T-cell (primary cell): ENCODE measurements at regions not wholly inside any gene's neighbourhood (a gene's known extent, or its start where the extent isn't known, plus 50 kb on each side); places are given as distances from the start of the nearest gene placed in this dataset.
A peak's percentile ranks its signal among the peaks of the same experiment; 100 is the strongest.

Experiments used
- ATAC-seq, 4 experiments: fragments of 200-7000 bp in 3 of 4; fragments of 150-1000 bp in 1 of 4; cut with Tn5 transposase; replicated peaks in 1 of 4; 1 replicate in 3 of 4; 2 replicates in 1 of 4; pipeline ENCODE4 v1.10.0; 2021; ENCODE audit warnings: moderate library complexity in 3 of 4, mild to moderate bottlenecking in 2 of 4, moderate number of reproducible peaks in 1 of 4
- CTCF ChIA-PET, 2 donors: fragments of 300-600 bp; sonication (Branson Sonifier 250); formaldehyde crosslinking; loops; one replicate each; lab custom pipeline; 2022; ENCODE audit warnings: antibody characterized with exemption in 2 of 2; lab: Charles Lee
- POLR2A ChIA-PET, 2 donors: fragments of 300-600 bp; sonication (Branson Sonifier 250); formaldehyde crosslinking; loops; one replicate each; lab custom pipeline; 2022; ENCODE audit warnings: antibody characterized with exemption in 2 of 2; lab: Charles Lee
- DNase-seq, 35 experiments: peaks; one replicate each; pipeline versions ENCODE4 v3.0.0 to v3.0.0-alpha.2; 2013 to 2023
- H3K27ac ChIP-seq: one replicate; pipeline ENCODE4 v1.5.1; 2013; ENCODE audit warnings: low read length
- H3K27me3 ChIP-seq, 2 experiments: replicated peaks in 1 of 2; 1 replicate in 1 of 2; 2 replicates in 1 of 2; pipeline versions ENCODE4 v1.6.1 to v1.7.0; 2013; ENCODE audit warnings: low read length in 1 of 2, mixed read lengths in 1 of 2; ENCODE audit not compliant: control insufficient read depth in 2 of 2, insufficient read depth in 2 of 2; ENCODE audit errors: extremely low read depth in 1 of 2
- H3K36me3 ChIP-seq, 2 donors: 1 replicate in 1 of 2; 2 replicates in 1 of 2; pipeline versions ENCODE4 v1.6.1 to v1.7.0; 2013; ENCODE audit warnings: low read length in 1 of 2; ENCODE audit not compliant: control insufficient read depth in 2 of 2, insufficient read depth in 1 of 2; ENCODE audit errors: extremely low read depth in 1 of 2
- H3K4me1 ChIP-seq, 2 experiments: 1 replicate in 1 of 2; 2 replicates in 1 of 2; pipeline versions ENCODE4 v1.6.1 to v1.7.0; 2013; ENCODE audit warnings: low read length in 2 of 2, mixed read lengths in 1 of 2; ENCODE audit not compliant: insufficient read depth in 2 of 2, control insufficient read depth in 1 of 2; ENCODE audit errors: extremely low read depth in 1 of 2
- H3K4me3 ChIP-seq, 2 donors: 1 replicate in 1 of 2; 2 replicates in 1 of 2; pipeline versions ENCODE4 v1.5.1 to v1.7.0; 2013; ENCODE audit warnings: mild to moderate bottlenecking in 2 of 2, low read length in 1 of 2, moderate library complexity in 1 of 2; ENCODE audit not compliant: control insufficient read depth in 1 of 2; ENCODE audit errors: extremely low read depth in 1 of 2
- H3K9me3 ChIP-seq: 2 replicates; pipeline ENCODE4 v1.7.0; 2013
- H3K27ac Mint-ChIP-seq, 2 donors: one replicate each; pipeline ENCODE4 v1.8.0; 2020 to 2021; ENCODE audit warnings: mild to moderate bottlenecking in 2 of 2, mixed read lengths in 2 of 2
- H3K27me3 Mint-ChIP-seq, 2 donors: one replicate each; pipeline ENCODE4 v1.8.0; 2021 to 2022; ENCODE audit warnings: mixed read lengths in 2 of 2
- H3K36me3 Mint-ChIP-seq: one replicate; pipeline ENCODE4 v1.8.0; 2021; ENCODE audit warnings: mixed read lengths
- H3K4me1 Mint-ChIP-seq, 3 donors: one replicate each; pipeline ENCODE4 v1.8.0; 2020 to 2022; ENCODE audit warnings: mixed read lengths in 3 of 3, mild to moderate bottlenecking in 1 of 3
- H3K4me3 Mint-ChIP-seq, 3 donors: one replicate each; pipeline ENCODE4 v1.8.0; 2020 to 2022; ENCODE audit warnings: mild to moderate bottlenecking in 3 of 3, mixed read lengths in 3 of 3, moderate library complexity in 3 of 3
- H3K9me3 Mint-ChIP-seq, 3 donors: one replicate each; pipeline ENCODE4 v1.8.0; 2020 to 2022; ENCODE audit warnings: mixed read lengths in 3 of 3
- WGBS: methylation state at CpG from one replicate; pipeline ENCODE4 v1.1.5; 2013; ENCODE audit warnings: missing lambda C conversion rate; ENCODE audit not compliant: insufficient coverage; 5-methylcytosine and 5-hydroxymethylcytosine counted together

- Histone ChIP-seq H3K4me3 (no peak overlapping the region), H3K36me3 (no peaks in the 10 kb centered on the region), H3K27ac (no peak overlapping the region), H3K9me3 (no peaks in the 10 kb centered on the region), H3K27me3 (peaks cover 0 to 6% of the 10 kb centered on the region in 2 experiments), H3K4me1 (no peaks in the 10 kb centered on the region)
- no peaks in the 10 kb centered on the region for H3K9me3 Mint-ChIP-seq
- peaks cover 0 to 1% of the 10 kb centered on the region in 2 donors for H3K27me3 Mint-ChIP-seq
- 90% methylated on average over 8 of the region's 13 CpGs for WGBS
- H3K4me1 Mint-ChIP-seq: peaks cover 3 to 7% (median 4%) of the 10 kb centered on the region in 3 donors
- H3K27ac Mint-ChIP-seq: no peak overlapping the region
- no peak overlapping the region for H3K4me3 Mint-ChIP-seq
- ChIA-PET CTCF (interaction anchor here in 1 of 2 donors (0.6 kb wide), 1 partner anchor 26 kb away, joined by 3 read pairs; no protein-coding TSS in a partner anchor), POLR2A (no interaction called here)
- no peaks in the 10 kb centered on the region for H3K36me3 Mint-ChIP-seq
- DNase-seq: no peak
- ATAC-seq: no peak
Observed at GRCh38 chr9:129247285-129248153, 69.5 kb upstream of the IER5L start.

- Mint-ChIP-seq H3K4me3 (no peak overlapping the region), H3K4me1 (peaks cover 3 to 13% (median 5%) of the 10 kb centered on the region in 3 donors), H3K9me3 (no peaks in the 10 kb centered on the region), H3K36me3 (no peaks in the 10 kb centered on the region), H3K27me3 (peaks cover 0 to 1% of the 10 kb centered on the region in 2 donors), H3K27ac (peak overlapping the region in 1 of 2 donors; percentile 39)
- ChIA-PET CTCF (no interaction called here), POLR2A (no interaction called here)
- Histone ChIP-seq H3K4me1 (no peaks in the 10 kb centered on the region), H3K36me3 (no peaks in the 10 kb centered on the region), H3K4me3 (no peak overlapping the region), H3K27ac (no peak overlapping the region), H3K27me3 (peaks cover 0 to 4% of the 10 kb centered on the region in 2 experiments), H3K9me3 (no peaks in the 10 kb centered on the region)
- 85% methylated on average over 14 of the region's 15 CpGs for WGBS
- ATAC-seq: no peak
- DNase-seq: no peak
Observed at GRCh38 chr9:129245276-129245675, 67.2 kb upstream of the IER5L start.

- Mint-ChIP-seq H3K4me1 (peaks cover 10 to 21% (median 14%) of the 10 kb centered on the region in 3 donors), H3K27ac (peak overlapping the region in 1 of 2 donors; percentile 39), H3K4me3 (no peak overlapping the region), H3K9me3 (no peaks in the 10 kb centered on the region), H3K27me3 (no peaks in the 10 kb centered on the region), H3K36me3 (no peaks in the 10 kb centered on the region)
- ChIA-PET CTCF (no interaction called here), POLR2A (no interaction called here)
- no peak for DNase-seq
- H3K4me1 ChIP-seq: peaks cover 1 to 5% of the 10 kb centered on the region in 2 experiments
- 85% methylated on average over 20 of the region's 20 CpGs for WGBS
- peaks cover 0 to 4% of the 10 kb centered on the region in 2 experiments for H3K27me3 ChIP-seq
- H3K27ac ChIP-seq: no peak overlapping the region
- no peak for ATAC-seq
- no peaks in the 10 kb centered on the region for H3K9me3 ChIP-seq
- no peak overlapping the region for H3K4me3 ChIP-seq
- no peaks in the 10 kb centered on the region for H3K36me3 ChIP-seq
Observed at GRCh38 chr9:129242971-129243561, 65.0 kb upstream of the IER5L start.

- H3K4me3 Mint-ChIP-seq: no peak overlapping the region
- H3K4me3 ChIP-seq: no peak overlapping the region
- ChIA-PET POLR2A (interaction anchor here in 1 of 2 donors (0.6 kb wide), 1 partner anchor 889 kb away, joined by 3 read pairs; no protein-coding TSS in a partner anchor), CTCF (interaction anchor here in 1 of 2 donors (0.6 kb wide), 1 partner anchor 101 kb away, joined by 5 read pairs; no protein-coding TSS in a partner anchor)
- no peaks in the 10 kb centered on the region for H3K9me3 Mint-ChIP-seq
- DNase-seq (no peak), ATAC-seq (no peak)
- H3K9me3 ChIP-seq: no peaks in the 10 kb centered on the region
- peaks cover 17 to 28% (median 20%) of the 10 kb centered on the region in 3 donors for H3K4me1 Mint-ChIP-seq
- no peaks in the 10 kb centered on the region for H3K36me3 ChIP-seq
- H3K27ac ChIP-seq: no peak overlapping the region
- no peaks in the 10 kb centered on the region for H3K36me3 Mint-ChIP-seq
- 82% methylated on average over 12 of the region's 15 CpGs for WGBS
- H3K4me1 ChIP-seq: peaks cover 6 to 12% of the 10 kb centered on the region in 2 experiments
- no peaks in the 10 kb centered on the region for H3K27me3 ChIP-seq
- H3K27me3 Mint-ChIP-seq: no peaks in the 10 kb centered on the region
- H3K27ac Mint-ChIP-seq: peak overlapping the region in 1 of 2 donors; percentile 73
Observed at GRCh38 chr9:129242191-129242941, 64.3 kb upstream of the IER5L start.

- Histone ChIP-seq H3K27ac (no peak overlapping the region), H3K4me1 (peaks cover 6 to 18% of the 10 kb centered on the region in 2 experiments), H3K36me3 (no peaks in the 10 kb centered on the region), H3K27me3 (no peaks in the 10 kb centered on the region), H3K9me3 (no peaks in the 10 kb centered on the region), H3K4me3 (no peak overlapping the region)
- ChIA-PET CTCF (interaction anchor here in 1 of 2 donors (0.6 kb wide), 1 partner anchor 100 kb away, joined by 5 read pairs; no protein-coding TSS in a partner anchor), POLR2A (interaction anchor here in 1 of 2 donors (0.6 kb wide), 1 partner anchor 888 kb away, joined by 3 read pairs; no protein-coding TSS in a partner anchor)
- Mint-ChIP-seq H3K4me1 (peaks cover 24 to 34% (median 27%) of the 10 kb centered on the region in 3 donors), H3K27me3 (no peaks in the 10 kb centered on the region), H3K4me3 (no peak overlapping the region), H3K9me3 (no peaks in the 10 kb centered on the region), H3K36me3 (no peaks in the 10 kb centered on the region), H3K27ac (peak overlapping the region in 1 of 2 donors; percentile 73)
- no peak for DNase-seq
- WGBS: 83% methylated on average over 2 of the region's 2 CpGs
- no peak for ATAC-seq
Observed at GRCh38 chr9:129241725-129242124, 63.7 kb upstream of the IER5L start.
